H7 (cell line): ENCODE measurements at regions not wholly inside any gene's neighbourhood (a gene's known extent, or its start where the extent isn't known, plus 50 kb on each side); places are given as distances from the start of the nearest gene placed in this dataset.

Experiments used
- DNase-seq: peaks from one replicate; pipeline ENCODE4 v3.0.0; 2012
- H3K27me3 ChIP-seq: 2 replicates; pipeline ENCODE4 v1.6.0; 2011; ENCODE audit warnings: mild to moderate bottlenecking, low read length; ENCODE audit not compliant: control insufficient read depth, insufficient read depth
- H3K36me3 ChIP-seq: replicated peaks from 2 replicates; pipeline ENCODE4 v1.5.1; 2011; ENCODE audit warnings: low read length; ENCODE audit not compliant: control insufficient read depth, insufficient read depth
- H3K4me3 ChIP-seq: 2 replicates; pipeline ENCODE4 v1.5.1; 2011; ENCODE audit warnings: low read depth, mild to moderate bottlenecking, control low read depth, low read length, moderate library complexity; ENCODE audit not compliant: insufficient read depth

DNA sequence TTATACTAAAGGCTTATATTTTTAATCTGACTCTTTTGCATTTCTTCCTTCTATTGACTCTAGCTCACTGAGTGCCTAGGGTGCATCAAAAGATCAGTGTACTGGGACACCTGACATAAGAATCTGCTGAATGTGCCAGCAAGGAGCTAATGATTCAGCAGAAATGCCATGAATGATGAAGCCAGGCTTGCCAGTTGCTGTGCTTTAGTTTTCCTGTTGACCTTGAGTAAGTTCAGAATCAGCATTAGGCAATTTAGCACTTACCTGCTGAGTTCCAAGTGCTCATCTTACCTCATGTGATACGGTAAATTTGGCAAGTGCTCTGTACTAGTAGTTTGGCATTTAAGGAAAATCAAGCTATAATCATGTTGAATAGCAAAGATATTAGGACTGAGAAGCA is 523.2 kb upstream of the B3GALT2 start:
- Histone ChIP-seq H3K27me3 (no peaks in the 10 kb centered on the region), H3K36me3 (no peaks in the 10 kb centered on the region), H3K4me3 (no peak overlapping the region)
- DNase-seq = no peak

DNA sequence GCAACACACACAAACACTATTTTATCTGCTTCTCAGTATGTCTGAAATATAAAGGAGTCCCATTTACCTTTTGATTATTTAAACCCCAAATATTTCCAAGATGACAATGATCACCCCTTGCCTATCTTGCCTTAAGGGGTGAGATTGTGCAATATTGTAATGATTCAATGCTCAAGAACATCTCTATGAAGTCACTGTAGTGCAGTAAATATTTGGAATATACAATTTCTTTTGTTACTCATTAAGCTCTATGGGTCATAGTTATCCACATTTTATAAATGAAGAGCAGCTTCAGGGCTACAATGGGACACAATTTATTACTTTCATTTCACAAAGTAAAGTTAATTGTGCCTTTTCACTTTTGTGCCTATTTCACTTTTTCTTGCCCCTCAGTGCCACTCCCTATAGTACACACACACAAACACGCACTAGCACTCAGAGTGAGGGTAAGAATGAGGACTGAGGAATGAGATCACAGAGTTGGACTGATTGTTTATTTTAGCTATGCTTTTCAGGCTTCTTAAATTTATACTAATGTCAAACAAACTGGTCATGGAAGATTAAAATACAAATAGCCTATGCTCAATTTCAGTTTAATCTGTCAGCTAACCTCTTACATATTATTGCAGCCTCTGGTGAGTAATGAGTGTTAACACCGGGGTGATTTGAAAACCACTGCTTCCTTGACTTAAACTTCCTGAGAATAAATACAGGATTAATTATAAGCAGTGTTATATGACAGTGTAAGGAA is 521.0 kb upstream of the B3GALT2 start:
- no peaks in the 10 kb centered on the region for H3K36me3 ChIP-seq
- no peak overlapping the region for H3K4me3 ChIP-seq
- no peaks in the 10 kb centered on the region for H3K27me3 ChIP-seq
- no peak for DNase-seq

DNA sequence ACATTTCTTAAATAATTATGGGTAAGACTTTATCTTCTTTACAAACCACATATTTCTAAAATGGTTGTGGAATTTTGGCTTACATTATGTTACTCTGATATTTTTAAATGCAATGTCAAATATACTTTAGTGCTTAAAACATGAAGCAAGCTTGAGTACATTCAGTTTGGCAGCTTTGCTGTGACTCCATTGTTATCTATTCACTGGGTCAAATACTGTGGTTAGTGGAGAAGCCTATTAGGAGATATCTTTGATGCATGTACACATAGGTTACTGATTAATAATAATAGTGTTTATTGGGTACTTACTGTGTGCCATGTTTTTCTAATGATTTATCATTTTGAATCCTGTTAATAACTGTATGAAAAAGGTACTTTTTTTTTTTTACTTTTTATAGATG is 520.4 kb upstream of the B3GALT2 start:
- H3K4me3 ChIP-seq = no peak overlapping the region
- DNase-seq = no peak
- no peaks in the 10 kb centered on the region for H3K27me3 ChIP-seq
- H3K36me3 ChIP-seq = no peaks in the 10 kb centered on the region

DNA sequence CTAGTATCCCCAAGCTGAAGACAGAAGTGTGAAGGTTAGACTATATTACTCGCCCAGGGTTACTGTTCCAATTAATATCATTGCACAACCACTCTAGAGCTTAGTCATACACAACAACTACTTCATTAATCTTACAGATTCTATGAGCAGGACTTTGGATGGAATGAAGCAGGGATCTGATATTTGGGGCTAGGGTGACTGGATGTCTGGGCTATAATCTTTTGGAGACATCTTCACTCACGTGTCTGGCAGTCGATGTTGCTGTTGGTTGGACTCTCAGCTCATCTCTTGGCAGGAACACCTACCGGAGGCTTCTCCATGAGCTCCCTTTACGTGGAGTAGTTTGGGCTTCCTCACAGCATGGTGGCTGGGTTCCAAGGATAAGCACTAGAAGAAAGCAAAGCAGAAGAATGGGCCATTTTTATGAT is 519.2 kb upstream of the B3GALT2 start:
- no peaks in the 10 kb centered on the region for H3K36me3 ChIP-seq
- H3K4me3 ChIP-seq = no peak overlapping the region
- H3K27me3 ChIP-seq = no peaks in the 10 kb centered on the region
- no peak for DNase-seq

DNA sequence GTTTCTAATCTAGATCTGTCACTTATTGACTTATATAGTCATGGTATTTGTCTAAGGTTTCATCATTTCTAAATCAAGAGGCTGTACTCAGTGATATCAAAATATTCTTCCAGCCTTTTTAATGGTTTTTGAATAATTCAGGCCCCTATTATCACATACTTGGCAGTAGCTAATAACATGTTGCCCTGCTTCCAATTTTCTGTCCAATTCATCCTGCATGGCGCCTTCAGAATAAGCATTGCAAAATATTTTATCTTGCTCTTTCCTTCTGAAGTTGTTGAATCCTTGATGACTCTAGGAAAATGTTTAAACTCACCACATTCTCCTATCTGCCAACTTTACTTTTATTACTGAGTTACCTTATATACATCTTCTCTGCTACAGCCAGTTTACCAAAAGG is 517.2 kb upstream of the B3GALT2 start:
- no peak for DNase-seq
- Histone ChIP-seq H3K4me3 (no peak overlapping the region), H3K36me3 (no peaks in the 10 kb centered on the region), H3K27me3 (no peaks in the 10 kb centered on the region)

DNA sequence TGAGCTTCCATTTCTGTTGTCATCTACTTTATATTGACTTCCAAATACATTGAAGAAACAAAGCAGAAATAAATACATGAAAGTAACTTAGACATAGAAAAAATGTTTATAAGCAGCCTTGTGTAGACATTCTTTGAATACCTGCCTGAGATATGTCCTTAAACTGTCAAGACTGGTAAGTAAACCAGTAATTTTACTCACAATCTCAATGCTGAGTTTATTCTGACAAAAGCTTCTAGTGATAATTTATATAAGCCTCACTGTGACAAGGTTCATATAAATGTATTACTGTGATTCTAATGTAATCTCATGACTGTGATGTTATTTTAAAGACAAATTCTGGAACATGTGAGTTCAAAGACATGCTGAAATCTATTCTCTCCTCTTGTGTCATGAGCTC is 516.7 kb upstream of the B3GALT2 start:
- no peak for DNase-seq
- Histone ChIP-seq H3K27me3 (no peaks in the 10 kb centered on the region), H3K36me3 (no peaks in the 10 kb centered on the region), H3K4me3 (no peak overlapping the region)

DNA sequence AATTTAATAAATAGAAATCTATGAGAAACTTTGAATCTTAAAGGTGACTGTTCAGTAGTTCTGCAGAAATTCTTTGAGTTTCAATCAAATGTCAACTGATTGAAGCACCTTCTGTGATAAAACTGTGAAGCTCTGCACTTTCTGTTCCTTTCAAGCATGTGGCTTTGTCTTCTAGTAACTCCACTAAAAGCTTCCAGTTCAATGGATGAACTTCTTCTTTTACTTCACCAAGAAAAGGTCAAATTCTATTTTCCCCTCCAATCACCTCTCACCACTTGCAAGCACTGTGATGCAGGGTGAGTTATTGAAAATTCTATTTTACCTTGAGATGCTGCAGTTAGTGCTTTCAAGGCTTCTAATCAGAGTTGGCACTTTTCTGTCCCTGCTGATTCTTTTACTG is 515.3 kb upstream of the B3GALT2 start:
- Histone ChIP-seq H3K36me3 (no peaks in the 10 kb centered on the region), H3K27me3 (no peaks in the 10 kb centered on the region), H3K4me3 (no peak overlapping the region)
- DNase-seq = no peak

DNA sequence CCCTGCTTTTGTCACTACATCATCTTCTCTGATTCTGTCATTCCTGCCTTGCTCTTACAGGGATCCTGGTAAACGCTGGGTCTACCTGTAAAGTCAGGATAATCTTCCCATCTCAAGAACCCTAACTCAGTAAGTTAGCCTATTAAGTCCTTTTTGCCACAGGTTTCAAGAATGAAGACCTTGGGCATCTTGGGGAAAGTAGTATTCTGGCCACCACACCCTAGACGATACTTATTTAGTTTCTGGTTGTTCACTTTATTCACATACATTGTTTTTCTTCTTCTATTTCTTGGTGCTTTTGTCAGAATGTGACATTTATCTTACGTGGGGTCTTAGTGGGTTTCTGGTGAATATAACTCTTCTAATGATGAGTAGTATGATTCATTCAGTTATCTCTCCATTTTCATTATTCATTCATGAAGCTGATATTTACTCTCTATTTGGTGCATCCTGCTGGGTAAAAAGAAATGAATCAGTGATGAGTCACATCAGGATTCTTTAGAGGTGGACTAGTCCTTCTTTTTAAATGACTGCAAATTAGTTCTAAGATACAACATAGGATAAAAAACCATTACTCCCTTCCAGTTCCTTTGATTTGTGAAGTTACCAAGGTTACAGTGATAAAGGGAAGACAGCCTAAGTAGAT is 514.4 kb upstream of the B3GALT2 start:
- H3K4me3 ChIP-seq = no peak overlapping the region
- no peaks in the 10 kb centered on the region for H3K36me3 ChIP-seq
- DNase-seq = no peak
- no peaks in the 10 kb centered on the region for H3K27me3 ChIP-seq

DNA sequence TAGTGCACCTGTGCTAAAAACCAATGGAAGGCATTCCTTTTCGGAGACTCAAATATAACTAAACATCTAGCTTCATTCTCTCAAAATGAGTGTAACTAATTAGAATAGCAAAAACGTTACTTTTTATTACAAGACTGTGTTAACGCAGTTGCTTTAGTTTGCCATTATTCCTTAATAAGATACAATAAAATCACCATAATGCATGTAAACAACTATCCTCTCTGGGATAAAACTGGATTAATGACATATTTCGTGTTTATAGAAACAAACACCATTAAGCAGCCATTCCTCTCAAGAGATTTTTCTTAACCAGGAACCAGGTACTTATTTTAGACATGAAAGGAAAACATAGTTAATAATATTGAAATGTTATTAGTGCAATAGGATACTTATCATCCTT is 512.8 kb upstream of the B3GALT2 start:
- Histone ChIP-seq H3K4me3 (no peak overlapping the region), H3K36me3 (no peaks in the 10 kb centered on the region), H3K27me3 (no peaks in the 10 kb centered on the region)
- no peak for DNase-seq

DNA sequence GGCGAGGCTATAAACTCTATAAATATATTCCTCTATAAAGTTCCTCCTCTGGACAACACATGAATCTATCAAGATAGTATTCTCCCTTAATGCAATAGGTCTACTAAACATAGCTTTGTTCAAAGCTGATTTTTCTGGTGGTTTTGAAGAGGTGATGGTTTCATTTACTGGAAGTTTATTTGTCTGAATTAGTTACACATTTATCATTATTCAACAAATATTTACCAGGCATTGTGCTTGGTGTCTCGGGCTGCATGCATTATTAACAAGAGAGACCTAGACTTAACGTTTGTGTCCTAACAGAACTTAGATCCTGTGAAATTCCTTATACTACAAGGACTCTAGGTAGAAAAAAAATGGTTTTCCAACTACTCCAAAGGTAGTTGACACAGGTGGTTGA is 511.4 kb upstream of the B3GALT2 start:
- no peak for DNase-seq
- Histone ChIP-seq H3K36me3 (no peaks in the 10 kb centered on the region), H3K27me3 (no peaks in the 10 kb centered on the region), H3K4me3 (no peak overlapping the region)

DNA sequence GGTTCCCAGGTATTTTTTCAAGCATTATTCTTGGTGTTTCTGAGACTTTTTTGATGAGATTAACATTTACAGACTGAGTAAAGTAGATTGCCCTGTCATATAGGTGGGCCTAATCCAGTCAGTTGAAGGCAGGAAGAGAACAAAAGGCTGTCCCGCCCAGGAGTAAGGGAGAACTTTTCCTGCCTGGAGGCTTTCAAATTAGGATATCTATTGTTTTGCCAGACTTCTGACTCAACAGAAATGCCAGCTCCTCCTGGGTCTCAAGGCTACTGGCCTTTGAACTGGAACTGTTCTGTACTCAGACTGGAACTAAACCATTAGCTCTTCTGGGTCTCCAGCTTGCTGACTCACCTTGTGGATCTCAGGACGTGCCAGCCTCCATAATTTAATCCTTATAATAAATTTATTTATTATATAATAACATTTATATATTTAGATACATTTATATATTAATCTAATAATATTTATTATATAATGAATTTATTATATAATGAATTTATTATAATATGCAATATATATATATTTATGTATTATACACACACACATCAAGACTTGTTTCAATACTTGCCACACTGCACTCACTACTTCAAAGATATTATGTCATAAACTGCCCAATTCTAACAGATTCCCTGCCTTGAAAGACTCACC is 510.8 kb upstream of the B3GALT2 start:
- no peak for DNase-seq
- Histone ChIP-seq H3K27me3 (no peaks in the 10 kb centered on the region), H3K4me3 (no peak overlapping the region), H3K36me3 (no peaks in the 10 kb centered on the region)

DNA sequence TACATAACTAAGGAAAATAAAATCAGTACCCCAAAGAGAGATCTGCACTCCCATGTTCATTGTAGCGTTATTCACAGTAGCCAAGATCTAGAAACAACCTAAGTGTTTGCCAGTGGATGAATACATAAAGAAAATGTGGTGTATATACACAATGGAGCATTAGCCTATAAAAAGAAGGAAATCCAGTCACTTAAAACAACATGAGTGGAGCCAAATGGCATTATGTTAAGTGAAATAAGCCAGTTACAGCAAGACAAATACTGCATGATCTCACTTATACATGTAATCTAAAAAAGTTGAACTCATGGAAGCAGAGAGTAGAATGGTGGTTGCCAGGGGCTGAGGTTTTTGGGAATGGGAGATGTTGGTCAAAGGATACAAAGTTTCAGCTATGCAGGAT is 508.3 kb upstream of the B3GALT2 start:
- no peaks in the 10 kb centered on the region for H3K27me3 ChIP-seq
- no peak overlapping the region for H3K4me3 ChIP-seq
- DNase-seq = no peak
- H3K36me3 ChIP-seq = no peaks in the 10 kb centered on the region

DNA sequence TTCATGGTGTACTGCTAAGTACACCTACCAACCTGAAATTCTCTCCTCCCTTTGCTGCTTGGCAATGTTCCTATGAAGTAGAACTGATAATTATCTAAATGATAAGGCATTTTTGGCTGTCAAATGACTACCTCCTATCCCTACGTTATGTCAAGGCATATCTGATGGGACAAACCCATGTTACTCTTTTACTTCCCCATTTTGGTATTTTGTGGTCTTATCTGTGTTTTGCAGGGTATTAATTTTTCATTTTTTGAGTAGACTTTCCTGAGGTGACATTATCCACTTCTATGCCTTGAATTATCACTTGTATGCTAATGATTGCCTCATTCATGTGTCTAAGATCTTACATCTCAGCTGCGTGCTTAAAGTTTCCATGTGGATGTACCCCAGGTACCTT is 499.6 kb upstream of the B3GALT2 start:
- Histone ChIP-seq H3K27me3 (no peaks in the 10 kb centered on the region), H3K4me3 (no peak overlapping the region), H3K36me3 (no peaks in the 10 kb centered on the region)
- DNase-seq = no peak

DNA sequence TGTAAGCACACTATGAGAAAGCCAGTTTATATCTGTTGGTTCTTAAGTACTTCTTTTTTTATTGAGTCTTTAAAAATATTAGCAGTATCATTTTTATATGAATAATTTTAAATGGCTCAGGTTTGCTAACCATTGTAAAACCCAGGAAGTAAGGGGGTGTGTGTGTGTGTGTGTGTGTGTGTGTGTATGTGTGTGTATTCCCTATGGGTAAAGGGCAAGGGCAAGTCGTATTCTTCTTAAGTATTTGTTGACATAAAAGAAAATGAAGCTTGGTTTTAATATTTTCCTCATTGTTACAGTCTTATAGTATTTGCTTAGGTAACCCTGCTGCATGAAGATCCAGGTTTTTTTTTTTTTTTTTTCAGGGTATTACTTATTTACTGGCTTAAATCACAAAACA is 495.0 kb upstream of the B3GALT2 start:
- Histone ChIP-seq H3K27me3 (no peaks in the 10 kb centered on the region), H3K36me3 (no peaks in the 10 kb centered on the region), H3K4me3 (no peak overlapping the region)
- DNase-seq = no peak

DNA sequence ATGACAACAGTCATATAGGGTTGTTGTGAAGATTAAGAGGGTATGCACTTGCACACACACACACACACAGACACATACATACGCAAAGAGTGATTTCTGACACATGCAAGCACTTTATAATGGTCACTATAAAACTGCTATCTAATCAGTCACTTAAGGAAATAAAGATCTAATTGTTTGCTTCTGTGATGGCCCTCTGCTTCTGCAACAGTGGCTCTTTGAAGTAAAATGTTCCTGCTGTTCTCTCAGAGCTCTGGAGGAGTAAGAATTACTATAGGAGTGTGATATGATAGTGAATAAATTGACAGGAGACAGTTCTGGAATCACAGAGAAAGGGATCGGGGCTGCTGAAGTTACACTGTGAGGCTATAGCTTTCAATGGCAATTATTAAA is 494.5 kb upstream of the B3GALT2 start:
- Histone ChIP-seq H3K36me3 (no peaks in the 10 kb centered on the region), H3K4me3 (no peak overlapping the region), H3K27me3 (no peaks in the 10 kb centered on the region)
- DNase-seq = no peak
